Fibroblast of lung (primary cell): ENCODE measurements at regions not wholly inside any gene's neighbourhood (a gene's known extent, or its start where the extent isn't known, plus 50 kb on each side); places are given as distances from the start of the nearest gene placed in this dataset.
A peak's percentile ranks its signal among the peaks of the same experiment; 100 is the strongest.

ENCODE experiments used
- DNase-seq, 2 donors: peaks; one replicate each; pipeline versions ENCODE4 v3.0.0 to v3.0.0-alpha.2; 2010; ENCODE audit warnings: low read depth in 2 of 2
- H2AFZ ChIP-seq: 2 replicates; pipeline ENCODE4 v1.5.1; 2012; ENCODE audit warnings: low read length, control low read depth, inconsistent platforms
- H3K27ac ChIP-seq: 2 replicates; pipeline ENCODE4 v1.5.1; 2011; ENCODE audit warnings: low read length, control low read depth; ENCODE audit not compliant: insufficient read depth
- H3K27me3 ChIP-seq: 2 replicates; pipeline ENCODE4 v1.5.1; 2011; ENCODE audit warnings: mild to moderate bottlenecking, low read length; ENCODE audit not compliant: control insufficient read depth, insufficient read depth
- H3K36me3 ChIP-seq: 2 replicates; pipeline ENCODE4 v1.5.1; 2011; ENCODE audit warnings: low read length; ENCODE audit not compliant: control insufficient read depth, insufficient read depth
- H3K4me1 ChIP-seq: 2 replicates; pipeline ENCODE4 v1.5.1; 2011; ENCODE audit warnings: low read length; ENCODE audit not compliant: control insufficient read depth, insufficient read depth; ENCODE audit errors: extremely low read depth
- H3K4me2 ChIP-seq: 2 replicates; pipeline ENCODE4 v1.5.1; 2011; ENCODE audit warnings: low read length, control low read depth; ENCODE audit not compliant: insufficient read depth; ENCODE audit errors: extremely low read depth
- H3K4me3 ChIP-seq, 4 experiments: fragments of 200-600 bp in 1 of 4; sonication (generic) in 1 of 4; replicated peaks in 1 of 4; 2 replicates each; pipeline ENCODE4 v1.5.1; 2011 to 2016; ENCODE audit warnings: low read length in 4 of 4, low read depth in 3 of 4, mild to moderate bottlenecking in 3 of 4, control low read depth in 2 of 4, inconsistent platforms in 1 of 4, mixed read lengths in 1 of 4; ENCODE audit not compliant: insufficient read depth in 1 of 4; ENCODE audit errors: control extremely low read depth in 1 of 4
- H3K79me2 ChIP-seq: 2 replicates; pipeline ENCODE4 v1.5.1; 2012; ENCODE audit warnings: mild to moderate bottlenecking, low read length, inconsistent platforms; ENCODE audit not compliant: control insufficient read depth, insufficient read depth
- H3K9ac ChIP-seq: 2 replicates; pipeline ENCODE4 v1.5.1; 2011; ENCODE audit warnings: mild to moderate bottlenecking, low read length, control low read depth; ENCODE audit not compliant: insufficient read depth
- H3K9me3 ChIP-seq: 2 replicates; pipeline ENCODE4 v1.5.1; 2012; ENCODE audit warnings: low read depth, low read length; ENCODE audit not compliant: control insufficient read depth, insufficient read depth
- H4K20me1 ChIP-seq: 2 replicates; pipeline ENCODE4 v1.5.1; 2011; ENCODE audit warnings: low read length; ENCODE audit not compliant: control insufficient read depth, insufficient read depth; ENCODE audit errors: extremely low read depth
- CTCF ChIP-seq, 2 donors: IDR thresholded peaks in 1 of 2; conservative IDR thresholded peaks in 1 of 2; 1 replicate in 1 of 2; 2 replicates in 1 of 2; pipeline ENCODE4 v1.5.1; 2011 to 2012; ENCODE audit warnings: low read length in 2 of 2, control low read depth in 1 of 2, inconsistent platforms in 1 of 2, low read depth in 1 of 2, mild to moderate bottlenecking in 1 of 2
- EZH2 ChIP-seq: IDR thresholded peaks from 2 replicates; pipeline ENCODE4 v1.5.1; 2012; ENCODE audit warnings: low read length, control low read depth, mild to moderate bottlenecking; ENCODE audit errors: missing control alignments

- Histone ChIP-seq H3K27ac (no peak overlapping the region), H3K79me2 (no peaks in the 10 kb centered on the region), H3K9ac (no peak overlapping the region), H3K36me3 (no peaks in the 10 kb centered on the region), H3K9me3 (no peaks in the 10 kb centered on the region), H3K4me3 (no peak overlapping the region), H4K20me1 (no peaks in the 10 kb centered on the region), H3K4me1 (no peaks in the 10 kb centered on the region), H3K27me3 (no peaks in the 10 kb centered on the region), H3K4me2 (no peak overlapping the region), H2AFZ (no peak overlapping the region)
- peak in 1 of 2 donors; percentile 20 for DNase-seq
- TF ChIP-seq EZH2 (no peak), CTCF (conservative IDR thresholded peaks at IDR 0.05 in 1 of 2, IDR thresholded peaks at IDR 0.05 in 1 of 2; ENCODE audit: low read depth in 1 of 2, low read length in 2 of 2) (no peak)
Measured at GRCh38 chr6:104638841-104639290, 220.9 kb downstream of the HACE1 start.

GRCh38 chr6:104633125-104633524 lies 226.6 kb downstream of the HACE1 start:
- no peak overlapping the region for H2AFZ ChIP-seq
- no peaks in the 10 kb centered on the region for H3K4me1 ChIP-seq
- H3K27ac ChIP-seq, result no peak overlapping the region
- H3K79me2 ChIP-seq, result no peaks in the 10 kb centered on the region
- no peaks in the 10 kb centered on the region for H4K20me1 ChIP-seq
- H3K9me3 ChIP-seq, result no peaks in the 10 kb centered on the region
- DNase-seq, result peak in 1 of 2 donors; percentile 45
- H3K4me2 ChIP-seq, result no peak overlapping the region
- no peaks in the 10 kb centered on the region for H3K27me3 ChIP-seq
- TF ChIP-seq EZH2 (no peak), CTCF (conservative IDR thresholded peaks at IDR 0.05 in 1 of 2, IDR thresholded peaks at IDR 0.05 in 1 of 2; ENCODE audit: low read depth in 1 of 2, low read length in 2 of 2) (no peak)
- H3K9ac ChIP-seq, result no peak overlapping the region
- no peak overlapping the region for H3K4me3 ChIP-seq
- H3K36me3 ChIP-seq, result no peaks in the 10 kb centered on the region

- no peak overlapping the region for H3K27ac ChIP-seq
- H3K4me3 ChIP-seq, result no peak overlapping the region
- TF ChIP-seq EZH2 (no peak), CTCF (conservative IDR thresholded peaks at IDR 0.05 in 1 of 2, IDR thresholded peaks at IDR 0.05 in 1 of 2; ENCODE audit: low read depth in 1 of 2, low read length in 2 of 2) (no peak)
- H3K36me3 ChIP-seq, result no peaks in the 10 kb centered on the region
- no peaks in the 10 kb centered on the region for H3K79me2 ChIP-seq
- H4K20me1 ChIP-seq, result no peaks in the 10 kb centered on the region
- DNase-seq, result no peak
- no peak overlapping the region for H3K9ac ChIP-seq
- no peaks in the 10 kb centered on the region for H3K9me3 ChIP-seq
- H2AFZ ChIP-seq, result no peak overlapping the region
- H3K27me3 ChIP-seq, result no peaks in the 10 kb centered on the region
- no peaks in the 10 kb centered on the region for H3K4me1 ChIP-seq
- no peak overlapping the region for H3K4me2 ChIP-seq
Measured at GRCh38 chr6:104632588-104632987, 227.1 kb downstream of the HACE1 start.
